HG02970 (cell line): ENCODE measurements at regions not wholly inside any gene's neighbourhood (a gene's known extent, or its start where the extent isn't known, plus 50 kb on each side); places are given as distances from the start of the nearest gene placed in this dataset.

ENCODE experiments used
- ATAC-seq: cut with Tn5 transposase; IDR thresholded peaks from one replicate; pipeline ENCODE4 v1.9.1; 2021; ENCODE audit warnings: mild to moderate bottlenecking, moderate library complexity, moderate number of reproducible peaks; ENCODE audit not compliant: unreplicated experiment, low FRiP score

- no peak for ATAC-seq
These were observed 348.3 kb downstream of the LIG4 start for GRCh38 chr13:107866941-107867623.

DNA sequence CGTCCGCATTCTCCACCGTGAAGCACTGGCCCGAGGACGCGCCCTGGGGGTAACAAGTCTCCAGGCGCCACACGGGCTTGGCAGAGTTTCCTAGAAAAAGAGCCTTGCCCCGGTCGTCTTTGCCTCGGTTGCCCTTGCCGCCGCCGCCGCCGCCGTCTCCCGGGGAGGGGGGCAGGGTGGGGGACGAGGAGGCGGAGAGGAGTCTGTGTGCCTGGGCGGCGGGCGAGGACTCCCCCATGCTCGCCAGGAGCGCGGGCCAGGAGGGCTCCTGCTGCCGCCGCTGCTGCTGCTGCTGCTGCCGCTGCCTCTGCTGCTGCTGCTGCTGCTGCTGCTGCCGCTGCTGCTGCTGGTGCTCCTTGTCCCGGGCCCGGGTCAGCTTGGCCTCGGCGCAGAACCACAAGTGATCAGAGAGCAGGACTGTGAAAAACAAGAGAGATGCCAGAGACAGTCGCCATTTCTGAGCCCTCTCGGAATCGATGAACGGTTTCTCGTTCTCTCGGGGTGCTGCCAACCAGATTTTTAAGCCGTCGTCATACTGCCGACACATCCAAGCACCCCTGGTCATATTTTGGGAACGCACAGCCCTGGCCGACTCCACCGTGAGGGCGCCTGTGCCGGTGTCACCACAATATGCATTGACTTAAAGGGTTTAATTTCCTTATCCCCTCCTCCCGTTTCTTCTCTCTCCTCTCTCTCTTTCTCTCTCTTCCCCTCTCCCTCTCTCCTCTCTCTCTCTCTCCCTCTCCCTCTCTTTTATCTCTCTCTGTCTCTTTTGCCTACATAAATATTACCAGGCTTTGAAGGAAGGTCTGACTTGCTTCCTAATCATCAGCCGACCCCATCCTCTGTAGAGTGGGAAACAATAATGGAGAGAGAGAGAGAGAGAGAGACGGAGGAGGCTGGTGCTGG is 349.1 kb downstream of the LIG4 start:
- ATAC-seq, result no peak

- no peak for ATAC-seq
These were observed 349.7 kb downstream of the LIG4 start for GRCh38 chr13:107865643-107866031.

- no peak for ATAC-seq
These were observed 350.1 kb downstream of the LIG4 start for GRCh38 chr13:107865318-107865575.

DNA sequence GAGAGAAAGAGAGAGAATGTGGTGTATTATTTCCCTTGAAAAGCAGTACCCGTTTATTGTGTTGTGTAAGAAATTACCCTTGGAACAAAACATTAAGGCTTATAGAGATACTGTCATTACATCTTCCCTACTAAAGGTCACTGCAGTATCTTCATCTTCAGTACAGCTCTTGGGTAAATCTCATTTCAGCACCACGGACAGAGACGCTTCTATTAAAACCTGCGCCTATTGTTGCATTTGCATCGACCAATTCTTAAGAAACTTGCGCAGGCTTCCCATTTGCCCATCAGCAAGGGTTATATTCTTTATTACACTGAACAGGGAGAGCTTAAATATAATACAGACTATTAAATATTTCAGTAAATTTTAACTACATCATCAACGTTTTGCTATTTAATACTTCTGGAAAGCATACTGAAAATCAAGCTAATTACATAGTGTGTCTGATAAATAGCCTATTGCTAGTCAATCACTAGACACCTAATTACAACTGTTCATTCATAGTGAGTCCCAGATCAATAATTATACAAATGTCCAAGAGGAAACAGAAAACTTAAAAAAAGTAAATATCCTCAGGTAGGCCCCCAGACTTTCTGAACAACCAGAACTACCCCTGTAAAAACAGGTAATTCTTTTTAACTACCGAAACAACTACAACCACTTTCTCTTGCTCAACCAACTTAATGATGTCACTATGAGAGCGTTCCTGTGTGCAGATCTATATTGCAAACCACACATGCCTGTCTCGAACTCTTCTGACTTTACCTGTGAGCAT is 350.6 kb downstream of the LIG4 start:
- no peak for ATAC-seq

DNA sequence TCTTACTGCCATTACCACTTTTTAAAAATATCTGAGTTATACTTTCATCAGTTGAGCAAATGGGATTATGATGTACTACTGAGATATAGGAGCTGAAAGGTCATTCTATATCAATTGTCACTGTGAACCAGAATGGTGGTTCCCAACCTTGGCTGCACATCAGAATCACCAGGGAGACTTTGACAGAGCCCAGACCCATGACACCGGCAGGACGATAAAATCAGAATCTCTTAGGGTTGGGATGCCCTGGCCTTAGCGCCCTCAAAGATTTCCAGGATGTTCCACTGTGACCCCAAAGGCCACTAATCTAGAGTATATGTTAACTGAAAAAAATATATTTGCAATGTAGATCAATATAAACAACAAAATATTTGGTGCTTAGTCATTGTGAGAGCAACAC is 355.1 kb downstream of the LIG4 start:
- ATAC-seq, result no peak

DNA sequence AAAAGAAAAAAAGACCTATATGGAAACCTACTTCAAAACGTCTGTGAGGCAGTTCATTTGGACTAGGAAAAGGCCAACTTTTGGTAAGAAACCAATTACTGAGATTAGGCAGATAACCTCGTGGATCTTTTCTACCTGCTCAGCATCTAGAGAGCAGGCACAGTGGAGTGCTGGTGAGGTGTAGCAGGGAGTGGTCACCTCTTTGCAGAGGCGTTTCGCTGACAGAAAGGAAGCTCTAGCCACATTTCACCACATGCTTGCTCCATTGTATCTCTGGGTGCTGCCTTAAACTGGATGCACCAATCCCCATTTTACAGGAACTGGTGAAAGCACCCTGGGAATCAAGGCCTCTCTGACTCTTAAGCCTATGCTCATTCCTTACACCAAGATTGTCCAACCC is 360.5 kb downstream of the LIG4 start:
- no peak for ATAC-seq

DNA sequence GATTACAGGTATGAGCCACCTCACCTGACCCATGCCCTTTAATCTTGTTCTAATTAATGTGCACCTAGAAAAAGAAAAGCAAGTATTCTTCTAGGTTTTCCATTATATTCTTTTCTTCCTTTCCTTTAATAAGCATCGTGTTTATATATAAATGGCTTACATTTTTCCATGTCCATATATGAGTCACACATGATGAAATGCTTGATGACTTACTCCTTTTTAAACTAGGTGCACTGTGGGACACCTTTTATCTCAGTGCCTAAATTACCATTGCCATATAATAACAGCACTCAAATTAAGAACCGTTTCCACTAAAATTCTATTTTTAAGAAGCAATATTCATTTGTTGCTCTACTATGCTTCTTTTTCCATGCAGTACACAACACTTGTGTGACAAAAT is 363.3 kb downstream of the LIG4 start:
- ATAC-seq, result no peak

DNA sequence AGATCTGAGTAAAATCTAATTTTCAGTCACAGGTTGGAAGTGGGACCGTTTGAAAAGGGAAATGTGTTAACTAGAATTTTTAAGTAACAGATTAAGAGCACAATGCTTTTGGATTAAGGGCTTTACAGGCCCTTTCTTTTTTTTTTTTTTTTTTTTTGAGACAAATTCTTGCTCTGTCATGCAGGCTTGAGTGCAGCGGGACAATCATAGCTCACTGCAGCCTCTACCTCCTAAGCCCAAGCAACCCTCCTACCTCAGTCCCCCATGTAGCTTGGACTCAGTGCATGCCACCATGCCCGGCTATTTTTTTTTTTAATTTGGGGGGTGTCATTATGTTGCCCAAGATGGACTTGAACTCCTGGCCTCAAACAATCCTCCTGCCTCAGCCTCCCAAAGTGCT is 363.7 kb downstream of the LIG4 start:
- ATAC-seq, result no peak

DNA sequence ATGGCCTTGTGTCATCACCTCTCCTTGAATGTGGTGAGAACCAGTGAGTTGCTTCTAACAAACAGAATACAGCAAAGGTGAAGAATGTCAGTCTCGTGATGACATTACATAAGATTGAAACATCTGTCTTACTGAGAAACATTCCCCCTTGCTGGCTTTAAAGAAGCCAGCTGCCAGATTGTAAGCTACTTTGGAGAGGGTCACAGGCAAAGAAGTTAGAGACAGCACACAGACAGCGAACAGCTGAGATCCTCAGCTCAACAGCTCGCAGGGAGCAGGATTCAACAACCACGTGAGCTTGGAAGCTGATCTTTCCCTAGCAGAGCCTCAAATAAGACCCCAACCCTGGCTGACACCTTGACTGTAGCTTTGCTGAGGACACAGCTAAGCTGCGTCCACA is 367.9 kb downstream of the LIG4 start:
- ATAC-seq, result no peak

GRCh38 chr13:107846642-107847041 is 368.7 kb downstream of the LIG4 start:
- ATAC-seq, result no peak

GRCh38 chr13:107845911-107846310 is 369.4 kb downstream of the LIG4 start:
- ATAC-seq, result no peak

DNA sequence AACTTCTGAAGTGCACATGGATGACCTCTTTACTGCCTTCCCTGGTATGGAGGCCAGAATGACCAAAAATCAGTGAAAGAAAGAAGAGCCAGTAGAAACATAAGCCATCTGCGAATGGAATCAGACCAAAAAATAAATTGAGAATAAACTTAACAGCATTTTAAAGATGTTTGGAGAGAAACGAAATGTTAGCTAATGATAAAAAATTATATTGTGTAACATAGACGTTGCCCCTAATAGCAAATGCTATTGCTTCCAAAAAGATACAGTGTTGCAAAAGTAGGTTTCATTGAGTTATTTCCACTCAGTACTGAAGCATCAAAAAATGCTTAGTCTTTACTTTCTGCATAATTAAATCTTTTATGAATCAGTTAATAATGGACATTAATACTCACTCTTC is 371.7 kb downstream of the LIG4 start:
- ATAC-seq, result no peak

- ATAC-seq, result no peak
These were observed 372.1 kb downstream of the LIG4 start for GRCh38 chr13:107843281-107843680.

GRCh38 chr13:107842562-107843180 is 372.7 kb downstream of the LIG4 start:
- ATAC-seq, result no peak

DNA sequence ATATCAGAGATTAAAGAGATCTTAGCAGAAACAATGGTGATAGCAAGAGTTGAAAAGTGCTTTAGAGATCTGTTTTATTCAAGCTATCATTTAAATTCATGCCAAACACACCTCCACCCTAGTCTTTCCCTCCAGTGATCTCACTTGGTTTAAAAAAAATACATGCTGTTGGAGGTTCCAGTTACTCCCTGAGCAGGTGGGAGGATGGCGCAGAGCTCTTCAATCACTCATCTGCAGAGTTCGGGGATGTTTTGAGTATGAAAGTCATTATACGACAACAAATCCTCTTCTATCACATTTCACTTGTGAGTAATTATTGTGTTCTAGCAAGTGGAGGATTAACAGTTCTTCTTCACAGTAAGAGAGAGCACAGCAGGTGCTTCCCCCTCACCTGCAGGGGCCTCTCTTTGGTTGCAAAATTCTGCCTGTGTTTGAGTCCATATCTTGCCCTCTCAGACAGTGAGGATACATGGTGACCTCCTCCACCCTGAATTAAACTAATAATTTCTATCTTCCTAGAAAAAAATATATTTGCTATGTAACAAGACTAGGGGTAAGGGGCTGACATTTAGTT is 376.7 kb downstream of the LIG4 start:
- no peak for ATAC-seq

DNA sequence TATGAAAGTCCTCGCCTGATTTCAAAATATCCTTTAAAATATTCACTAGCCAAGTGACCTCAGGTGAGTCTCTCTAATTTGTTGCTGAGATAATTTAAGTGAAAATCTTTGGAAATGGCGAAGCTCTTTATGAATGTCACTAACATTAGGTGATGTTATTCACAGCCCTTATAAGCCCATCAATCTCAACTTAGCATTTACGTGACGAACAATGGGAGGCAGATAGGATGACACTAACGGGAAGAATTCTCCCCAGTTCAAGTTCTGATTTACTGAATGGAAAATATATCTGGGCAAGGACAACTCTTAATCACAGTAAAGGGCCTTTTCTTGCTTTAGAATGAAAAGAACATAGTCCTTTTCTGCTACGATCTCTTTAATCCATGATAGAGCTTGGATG is 378.7 kb downstream of the LIG4 start:
- ATAC-seq, result no peak

GRCh38 chr13:107835339-107836018 is 379.9 kb downstream of the LIG4 start:
- peak; percentile 45 for ATAC-seq

- no peak for ATAC-seq
These were observed 380.6 kb downstream of the LIG4 start for GRCh38 chr13:107834717-107835116.

DNA sequence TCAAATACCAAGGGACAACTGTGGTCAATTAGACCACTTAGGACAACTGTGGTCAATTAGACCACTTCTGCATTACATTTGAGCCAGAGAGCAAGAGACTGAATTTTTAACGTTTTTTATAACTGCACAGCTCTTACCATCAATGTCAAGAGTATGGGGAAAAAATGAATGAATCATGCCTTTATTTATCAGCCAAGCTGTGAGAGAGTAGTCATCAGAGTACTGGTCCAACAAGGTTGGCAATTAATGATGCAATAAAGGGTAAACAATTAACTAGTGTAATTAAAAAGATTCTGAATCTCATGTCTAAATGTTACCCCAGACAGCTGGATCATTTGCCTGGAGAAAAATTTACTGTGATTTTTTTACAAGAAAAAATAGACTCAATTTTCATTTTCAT is 381.1 kb downstream of the LIG4 start:
- ATAC-seq, result no peak
